ENCODE measurements at regions not wholly inside any gene's neighbourhood (a gene's known extent, or its start where the extent isn't known, plus 50 kb on each side); places are given as distances from the start of the nearest gene placed in this dataset.

DNA sequence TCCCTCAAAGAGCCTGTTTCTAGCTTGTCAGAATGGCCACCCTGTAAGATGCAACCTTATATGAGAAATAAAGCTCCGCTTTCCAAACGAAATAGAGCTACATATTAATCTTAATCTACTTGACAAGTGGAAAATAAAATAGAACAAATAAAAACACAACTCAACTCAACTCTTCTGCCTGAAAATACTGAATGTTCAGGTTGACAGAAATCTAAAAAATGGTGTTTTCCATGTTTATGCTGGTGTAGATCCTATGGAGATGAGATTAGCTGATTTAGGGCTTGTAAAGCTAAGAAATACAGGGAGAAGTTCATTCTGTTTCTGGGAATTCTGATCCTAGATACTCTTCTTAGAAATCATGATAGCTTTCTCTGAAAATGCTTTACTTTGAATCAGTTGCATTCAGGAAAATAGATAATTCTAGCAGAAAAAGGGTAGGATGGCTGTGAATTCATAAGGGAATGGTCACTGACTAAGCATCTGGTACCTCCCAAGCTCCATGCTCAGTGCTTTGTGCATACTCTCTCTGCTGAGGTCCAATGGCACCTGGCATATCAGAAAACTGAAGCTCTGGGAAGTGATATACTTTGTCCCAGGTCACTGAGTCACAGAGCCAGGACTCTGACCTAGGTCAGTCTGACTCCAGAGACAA lies 89.2 kb upstream of the EXOC1L start:
- H3K27ac ChIP-seq (ENCODE audit: low read depth, low read length, poor library complexity, severe bottlenecking) = no peak overlapping the region
- no peaks in the 10 kb centered on the region for H3K9me2 ChIP-seq (ENCODE audit: insufficient read depth, low read length)
- H2AFZ ChIP-seq (ENCODE audit: low read length) = no peak overlapping the region
- CTCF ChIA-PET (ENCODE audit: unreplicated experiment) = no interaction called here
- no peaks in the 10 kb centered on the region for H3K4me1 ChIP-seq (ENCODE audit: insufficient read depth, low read length, poor library complexity, severe bottlenecking)
- H3K4me2 ChIP-seq (ENCODE audit: low read length) = no peak overlapping the region
- no peaks in the 10 kb centered on the region for H3K79me2 ChIP-seq (ENCODE audit: insufficient read depth, low read depth, low read length)
- no peaks in the 10 kb centered on the region for H3K9me3 ChIP-seq (ENCODE audit: low read length)
- BruUV-seq (replicated peaks) = no TSS peak
- no peak overlapping the region for H3K4me3 ChIP-seq (ENCODE audit: low read depth, low read length, poor library complexity, severe bottlenecking)
- no peaks in the 10 kb centered on the region for H3K36me3 ChIP-seq (ENCODE audit: insufficient read depth, low read length)
- POLR2A ChIA-PET = interaction anchor here (0.7 kb wide), 1 partner anchor 139 kb away, joined by 3 read pairs; no protein-coding TSS in a partner anchor
- DNase-seq (ENCODE audit: low spot score) = no peak
- H4K20me1 ChIP-seq (ENCODE audit: insufficient read depth, low read length) = no peaks in the 10 kb centered on the region
- TF ChIP-seq, protein P1, sequence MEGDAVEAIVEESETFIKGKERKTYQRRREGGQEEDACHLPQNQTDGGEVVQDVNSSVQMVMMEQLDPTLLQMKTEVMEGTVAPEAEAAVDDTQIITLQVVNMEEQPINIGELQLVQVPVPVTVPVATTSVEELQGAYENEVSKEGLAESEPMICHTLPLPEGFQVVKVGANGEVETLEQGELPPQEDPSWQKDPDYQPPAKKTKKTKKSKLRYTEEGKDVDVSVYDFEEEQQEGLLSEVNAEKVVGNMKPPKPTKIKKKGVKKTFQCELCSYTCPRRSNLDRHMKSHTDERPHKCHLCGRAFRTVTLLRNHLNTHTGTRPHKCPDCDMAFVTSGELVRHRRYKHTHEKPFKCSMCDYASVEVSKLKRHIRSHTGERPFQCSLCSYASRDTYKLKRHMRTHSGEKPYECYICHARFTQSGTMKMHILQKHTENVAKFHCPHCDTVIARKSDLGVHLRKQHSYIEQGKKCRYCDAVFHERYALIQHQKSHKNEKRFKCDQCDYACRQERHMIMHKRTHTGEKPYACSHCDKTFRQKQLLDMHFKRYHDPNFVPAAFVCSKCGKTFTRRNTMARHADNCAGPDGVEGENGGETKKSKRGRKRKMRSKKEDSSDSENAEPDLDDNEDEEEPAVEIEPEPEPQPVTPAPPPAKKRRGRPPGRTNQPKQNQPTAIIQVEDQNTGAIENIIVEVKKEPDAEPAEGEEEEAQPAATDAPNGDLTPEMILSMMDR (conservative IDR thresholded peaks at IDR 0.05; ENCODE audit: low read length) = no peak
- no peak for TF ChIP-seq EZH2phosphoT487 (IDR thresholded peaks at IDR 0.05; ENCODE audit: borderline replicate concordance, low read depth, low read length)
- intact Hi-C loops (cut with micrococcal nuclease; ENCODE audit: unreplicated experiment) = loop anchor here (10.0 kb wide), 2 partner anchors 386 to 546 kb away; partner anchors contain the start of gene SRD5A3

DNA sequence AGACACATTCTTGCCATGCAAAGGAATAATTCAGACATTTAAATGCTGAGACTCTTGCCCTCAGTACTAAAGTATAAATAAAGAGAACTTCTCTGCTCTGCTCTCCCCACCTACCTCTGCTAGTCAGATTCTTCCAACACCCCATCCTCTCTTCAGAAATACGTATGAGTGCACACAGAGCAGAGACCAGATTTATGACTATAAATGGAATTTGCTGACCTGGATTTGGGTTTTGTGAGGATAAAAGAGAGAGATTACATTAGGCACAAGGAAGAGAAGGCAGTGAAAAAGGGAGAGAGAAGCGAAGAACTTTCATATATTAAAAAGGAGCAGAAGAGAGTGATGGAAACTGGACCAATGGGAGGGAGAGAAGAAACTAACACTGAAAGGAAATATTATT lies 87.6 kb upstream of the EXOC1L start:
- intact Hi-C loops (cut with micrococcal nuclease; ENCODE audit: unreplicated experiment) = loop anchor here (10.0 kb wide), 2 partner anchors 387 to 547 kb away; partner anchors contain the start of gene SRD5A3
- no peak overlapping the region for H3K4me3 ChIP-seq (ENCODE audit: low read depth, low read length, poor library complexity, severe bottlenecking)
- H3K9me3 ChIP-seq (ENCODE audit: low read length) = no peaks in the 10 kb centered on the region
- TF ChIP-seq EZH2phosphoT487 (IDR thresholded peaks at IDR 0.05; ENCODE audit: borderline replicate concordance, low read depth, low read length) = no peak
- TF ChIP-seq, protein P1 (conservative IDR thresholded peaks at IDR 0.05; ENCODE audit: low read length) = no peak
- H2AFZ ChIP-seq (ENCODE audit: low read length) = no peak overlapping the region
- H3K9me2 ChIP-seq (ENCODE audit: insufficient read depth, low read length) = no peaks in the 10 kb centered on the region
- no peaks in the 10 kb centered on the region for H4K20me1 ChIP-seq (ENCODE audit: insufficient read depth, low read length)
- no peaks in the 10 kb centered on the region for H3K36me3 ChIP-seq (ENCODE audit: insufficient read depth, low read length)
- no peaks in the 10 kb centered on the region for H3K79me2 ChIP-seq (ENCODE audit: insufficient read depth, low read depth, low read length)
- POLR2A ChIA-PET = no interaction called here
- no peak for DNase-seq (ENCODE audit: low spot score)
- H3K4me1 ChIP-seq (ENCODE audit: insufficient read depth, low read length, poor library complexity, severe bottlenecking) = no peaks in the 10 kb centered on the region
- H3K27ac ChIP-seq (ENCODE audit: low read depth, low read length, poor library complexity, severe bottlenecking) = no peak overlapping the region
- CTCF ChIA-PET (ENCODE audit: unreplicated experiment) = no interaction called here
- no TSS peak for BruUV-seq (replicated peaks)
- no peak overlapping the region for H3K4me2 ChIP-seq (ENCODE audit: low read length)

DNA sequence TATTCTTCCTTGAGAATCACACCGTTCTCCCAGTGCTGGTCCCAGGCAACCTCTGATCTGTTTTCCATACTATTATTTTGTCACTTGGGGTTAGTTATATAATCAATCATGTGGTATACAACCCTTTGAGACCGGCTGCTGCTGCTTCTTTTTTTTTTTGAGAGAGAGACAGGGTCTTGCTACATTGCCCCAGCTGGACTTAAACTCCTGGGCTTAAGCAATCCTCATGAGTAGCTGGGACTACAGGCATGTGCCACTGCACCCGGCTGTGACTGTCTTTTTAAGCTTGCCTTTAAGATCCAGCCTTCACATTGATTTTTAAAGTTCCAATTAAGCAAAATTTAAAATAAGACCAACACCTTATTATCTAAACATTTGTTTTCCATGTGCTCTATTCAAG lies 86.7 kb upstream of the EXOC1L start:
- Histone ChIP-seq H3K9me2 (ENCODE audit: insufficient read depth, low read length) (no peaks in the 10 kb centered on the region), H4K20me1 (ENCODE audit: insufficient read depth, low read length) (no peaks in the 10 kb centered on the region), H3K36me3 (ENCODE audit: insufficient read depth, low read length) (no peaks in the 10 kb centered on the region), H3K27ac (ENCODE audit: low read depth, low read length, poor library complexity, severe bottlenecking) (no peak overlapping the region), H2AFZ (ENCODE audit: low read length) (no peak overlapping the region), H3K9me3 (ENCODE audit: low read length) (no peaks in the 10 kb centered on the region), H3K4me3 (ENCODE audit: low read depth, low read length, poor library complexity, severe bottlenecking) (no peak overlapping the region), H3K4me1 (ENCODE audit: insufficient read depth, low read length, poor library complexity, severe bottlenecking) (no peaks in the 10 kb centered on the region), H3K4me2 (ENCODE audit: low read length) (no peak overlapping the region), H3K79me2 (ENCODE audit: insufficient read depth, low read depth, low read length) (no peaks in the 10 kb centered on the region)
- no peak for DNase-seq (ENCODE audit: low spot score)
- CTCF ChIA-PET (ENCODE audit: unreplicated experiment) = no interaction called here
- TF ChIP-seq EZH2phosphoT487 (IDR thresholded peaks at IDR 0.05; ENCODE audit: borderline replicate concordance, low read depth, low read length) = no peak
- TF ChIP-seq, protein P1 (conservative IDR thresholded peaks at IDR 0.05; ENCODE audit: low read length) = no peak
- no TSS peak for BruUV-seq (replicated peaks)
- intact Hi-C loops (cut with micrococcal nuclease; ENCODE audit: unreplicated experiment) = loop anchor here (10.0 kb wide), 2 partner anchors 388 to 548 kb away; partner anchors contain the start of gene SRD5A3
- POLR2A ChIA-PET = interaction anchor here (0.6 kb wide), 1 partner anchor 28 kb away, joined by 3 read pairs; no protein-coding TSS in a partner anchor

Measured in OCI-LY7 (cell line).